ENCODE measurements at regions not wholly inside any gene's neighbourhood (a gene's known extent, or its start where the extent isn't known, plus 50 kb on each side); places are given as distances from the start of the nearest gene placed in this dataset.
"Not testable (repeated sequence)": the region's sequence is repeated elsewhere in the genome, so short reads cannot be mapped to it uniquely, and the experiment has no call there.

DNA sequence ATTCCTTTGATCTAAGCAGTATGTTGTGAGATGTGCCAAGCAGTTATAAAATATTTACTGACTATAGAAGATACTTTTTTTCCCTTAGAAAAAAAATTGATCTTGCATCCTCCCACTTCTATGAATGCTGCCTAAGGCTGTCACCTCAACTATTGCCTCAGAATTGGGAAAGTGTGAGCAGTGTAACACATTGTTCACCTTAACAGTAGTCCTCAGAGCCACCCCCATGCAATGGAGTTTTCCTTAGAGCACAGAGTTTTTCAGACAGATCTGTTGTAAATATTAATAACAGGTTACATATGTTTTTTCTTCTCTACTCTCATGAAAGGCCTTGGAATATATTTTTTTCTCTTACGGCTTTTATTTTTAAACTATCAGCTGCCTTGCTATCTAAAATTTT is 607.3 kb downstream of the STK39 start:
- Histone ChIP-seq H3K79me2 (ENCODE audit: insufficient read depth, low read length) (no peaks in the 10 kb centered on the region), H3K9me3 (replicated peaks in 1 of 2; ENCODE audit: control insufficient read depth in 1 of 2, insufficient read depth in 1 of 2, low read length in 2 of 2) (no peaks in the 10 kb centered on the region), H3K36me3 (replicated peaks in 1 of 2; ENCODE audit: control insufficient read depth in 1 of 2, insufficient read depth in 2 of 2, low read length in 2 of 2) (no peaks in the 10 kb centered on the region), H3K4me2 (replicated peaks; ENCODE audit: extremely low read depth, low read length, poor library complexity, severe bottlenecking) (no peak overlapping the region), H3K27me3 (ENCODE audit: control insufficient read depth in 2 of 2, insufficient read depth in 2 of 2, low read length in 2 of 2) (no peaks in the 10 kb centered on the region), H2AFZ (ENCODE audit: insufficient read depth, low read depth, low read length, poor library complexity, severe bottlenecking) (no peak overlapping the region), H3K27ac (ENCODE audit: low read depth in 1 of 2, low read length in 2 of 2) (no peak overlapping the region), H3K4me3 (replicated peaks in 1 of 3; ENCODE audit: low read depth in 2 of 3, low read length in 3 of 3) (no peak overlapping the region), H4K20me1 (ENCODE audit: insufficient read depth, low read length) (no peaks in the 10 kb centered on the region), H3K4me1 (ENCODE audit: control insufficient read depth in 1 of 2, insufficient read depth in 2 of 2, low read length in 2 of 2) (no peaks in the 10 kb centered on the region), H3K9ac (ENCODE audit: insufficient read depth, low read length, poor library complexity, severe bottlenecking) (no peak overlapping the region)
- TF ChIP-seq, protein P1, sequence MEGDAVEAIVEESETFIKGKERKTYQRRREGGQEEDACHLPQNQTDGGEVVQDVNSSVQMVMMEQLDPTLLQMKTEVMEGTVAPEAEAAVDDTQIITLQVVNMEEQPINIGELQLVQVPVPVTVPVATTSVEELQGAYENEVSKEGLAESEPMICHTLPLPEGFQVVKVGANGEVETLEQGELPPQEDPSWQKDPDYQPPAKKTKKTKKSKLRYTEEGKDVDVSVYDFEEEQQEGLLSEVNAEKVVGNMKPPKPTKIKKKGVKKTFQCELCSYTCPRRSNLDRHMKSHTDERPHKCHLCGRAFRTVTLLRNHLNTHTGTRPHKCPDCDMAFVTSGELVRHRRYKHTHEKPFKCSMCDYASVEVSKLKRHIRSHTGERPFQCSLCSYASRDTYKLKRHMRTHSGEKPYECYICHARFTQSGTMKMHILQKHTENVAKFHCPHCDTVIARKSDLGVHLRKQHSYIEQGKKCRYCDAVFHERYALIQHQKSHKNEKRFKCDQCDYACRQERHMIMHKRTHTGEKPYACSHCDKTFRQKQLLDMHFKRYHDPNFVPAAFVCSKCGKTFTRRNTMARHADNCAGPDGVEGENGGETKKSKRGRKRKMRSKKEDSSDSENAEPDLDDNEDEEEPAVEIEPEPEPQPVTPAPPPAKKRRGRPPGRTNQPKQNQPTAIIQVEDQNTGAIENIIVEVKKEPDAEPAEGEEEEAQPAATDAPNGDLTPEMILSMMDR (IDR thresholded peaks at IDR 0.05), result no peak
- intact Hi-C loops (cut with micrococcal nuclease), result no loop called here
- Mint-ChIP-seq H3K4me1 (peaks cover 3% of the 10 kb centered on the region), H3K36me3 (no peaks in the 10 kb centered on the region), H3K27me3 (ENCODE audit: low read depth in 3 of 3) (no peaks in the 10 kb centered on the region), H3K27ac (no peak overlapping the region), H3K9me3 (peaks cover 0 to 6% (median 0%) of the 10 kb centered on the region in 7 donors), H3K4me3 (no peak overlapping the region)
- DNase-seq, result no peak
- no CpG with 5 or more reads among the region's 1 CpG for WGBS (ENCODE audit: insufficient coverage)

DNA sequence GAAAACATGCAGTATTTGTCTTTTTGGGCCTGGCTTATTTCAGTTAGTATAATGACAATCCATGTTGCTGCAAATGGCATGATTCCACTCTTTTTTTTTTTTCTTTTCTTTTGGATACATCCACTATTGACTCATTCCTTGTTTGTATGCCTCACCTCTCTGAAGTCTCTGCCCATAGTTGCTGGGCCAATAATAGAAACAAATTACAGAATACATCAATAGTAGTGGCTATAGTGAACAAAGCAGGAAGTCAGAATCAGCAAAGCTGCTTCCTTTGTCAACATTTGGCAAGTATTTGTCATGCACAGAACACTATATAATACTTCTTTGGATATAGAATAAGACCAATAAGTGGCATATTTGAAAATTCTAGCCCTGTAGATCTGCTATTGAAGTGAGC is 609.7 kb downstream of the STK39 start:
- Histone ChIP-seq H3K27me3 (ENCODE audit: control insufficient read depth in 2 of 2, insufficient read depth in 2 of 2, low read length in 2 of 2) (no peaks in the 10 kb centered on the region), H3K4me1 (ENCODE audit: control insufficient read depth in 1 of 2, insufficient read depth in 2 of 2, low read length in 2 of 2) (no peaks in the 10 kb centered on the region), H2AFZ (ENCODE audit: insufficient read depth, low read depth, low read length, poor library complexity, severe bottlenecking) (no peak overlapping the region), H3K27ac (ENCODE audit: low read depth in 1 of 2, low read length in 2 of 2) (no peak overlapping the region), H4K20me1 (ENCODE audit: insufficient read depth, low read length) (no peaks in the 10 kb centered on the region), H3K4me2 (replicated peaks; ENCODE audit: extremely low read depth, low read length, poor library complexity, severe bottlenecking) (no peak overlapping the region), H3K4me3 (replicated peaks in 1 of 3; ENCODE audit: low read depth in 2 of 3, low read length in 3 of 3) (no peak overlapping the region), H3K9me3 (replicated peaks in 1 of 2; ENCODE audit: control insufficient read depth in 1 of 2, insufficient read depth in 1 of 2, low read length in 2 of 2) (no peaks in the 10 kb centered on the region), H3K79me2 (ENCODE audit: insufficient read depth, low read length) (no peaks in the 10 kb centered on the region), H3K9ac (ENCODE audit: insufficient read depth, low read length, poor library complexity, severe bottlenecking) (no peak overlapping the region), H3K36me3 (replicated peaks in 1 of 2; ENCODE audit: control insufficient read depth in 1 of 2, insufficient read depth in 2 of 2, low read length in 2 of 2) (no peaks in the 10 kb centered on the region)
- Mint-ChIP-seq H3K36me3 (no peaks in the 10 kb centered on the region), H3K27ac (no peak overlapping the region), H3K4me3 (no peak overlapping the region), H3K9me3 (peaks cover 5 to 10% (median 8%) of the 10 kb centered on the region in 7 donors), H3K4me1 (peaks cover 7% of the 10 kb centered on the region), H3K27me3 (ENCODE audit: low read depth in 3 of 3) (peaks cover 0 to 1% (median 0%) of the 10 kb centered on the region in 3 donors)
- intact Hi-C loops (cut with micrococcal nuclease), result no loop called here
- TF ChIP-seq, protein P1 (IDR thresholded peaks at IDR 0.05), result no peak
- DNase-seq, result no peak

DNA sequence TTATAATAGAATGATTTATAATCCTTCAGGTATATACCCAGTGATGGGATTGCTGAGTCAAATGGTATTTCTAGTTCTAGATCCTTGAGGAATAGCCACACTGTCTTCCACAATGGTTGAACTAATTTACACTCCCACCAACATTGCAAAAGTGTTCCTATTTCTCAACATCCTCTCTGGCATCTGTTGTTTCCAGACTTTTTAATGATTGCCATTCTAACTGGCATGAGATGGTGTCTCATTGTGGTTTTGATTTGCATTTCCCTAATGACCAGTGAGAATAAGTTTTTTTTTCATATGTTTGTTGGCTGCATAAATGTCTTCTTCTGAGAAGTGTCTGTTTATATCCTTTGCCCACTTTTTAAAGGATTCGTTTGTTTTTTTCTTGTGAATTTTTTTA is 615.1 kb downstream of the STK39 start:
- intact Hi-C loops (cut with micrococcal nuclease); DNase-seq; H3K36me3 Mint-ChIP-seq: not testable (repeated sequence)

More for the DNA sequence above, 615.1 kb downstream of the STK39 start:
- not testable (repeated sequence) for H3K27ac Mint-ChIP-seq; H3K4me3 Mint-ChIP-seq; H3K36me3 ChIP-seq (replicated peaks in 1 of 2; ENCODE audit: control insufficient read depth in 1 of 2, insufficient read depth in 2 of 2, low read length in 2 of 2); H2AFZ ChIP-seq (ENCODE audit: insufficient read depth, low read depth, low read length, poor library complexity, severe bottlenecking); H3K9ac ChIP-seq (ENCODE audit: insufficient read depth, low read length, poor library complexity, severe bottlenecking); H3K27ac ChIP-seq (ENCODE audit: low read depth in 1 of 2, low read length in 2 of 2); H3K4me1 ChIP-seq (ENCODE audit: control insufficient read depth in 1 of 2, insufficient read depth in 2 of 2, low read length in 2 of 2); H3K27me3 Mint-ChIP-seq (ENCODE audit: low read depth in 3 of 3); H3K4me2 ChIP-seq (replicated peaks; ENCODE audit: extremely low read depth, low read length, poor library complexity, severe bottlenecking); H3K27me3 ChIP-seq (ENCODE audit: control insufficient read depth in 2 of 2, insufficient read depth in 2 of 2, low read length in 2 of 2); H4K20me1 ChIP-seq (ENCODE audit: insufficient read depth, low read length); H3K79me2 ChIP-seq (ENCODE audit: insufficient read depth, low read length); H3K4me3 ChIP-seq (replicated peaks in 1 of 3; ENCODE audit: low read depth in 2 of 3, low read length in 3 of 3); H3K9me3 ChIP-seq (replicated peaks in 1 of 2; ENCODE audit: control insufficient read depth in 1 of 2, insufficient read depth in 1 of 2, low read length in 2 of 2)
- Mint-ChIP-seq H3K4me1 (peaks cover 14% of the 10 kb centered on the region), H3K9me3 (peaks cover 5 to 10% (median 8%) of the 10 kb centered on the region in 7 donors)
- WGBS (ENCODE audit: insufficient coverage), result no CpG with 5 or more reads among the region's 1 CpG

Data from CD14-positive monocyte (primary cell).